ENCODE measurements at regions not wholly inside any gene's neighbourhood (a gene's known extent, or its start where the extent isn't known, plus 50 kb on each side); places are given as distances from the start of the nearest gene placed in this dataset.
A peak's percentile ranks its signal among the peaks of the same experiment; 100 is the strongest.

- H3K4me3 ChIP-seq (ENCODE audit: low read depth, low read length), result no peak overlapping the region
- no peak for TF ChIP-seq CTCF (conservative IDR thresholded peaks at IDR 0.05; ENCODE audit: low read depth, low read length)
- DNase-seq (ENCODE audit: low read depth), result no peak
Observed at GRCh38 chr15:88987591-88987933, 74.4 kb upstream of the MFGE8 start.

- no peak overlapping the region for H3K4me3 ChIP-seq (ENCODE audit: low read depth, low read length)
- TF ChIP-seq CTCF (conservative IDR thresholded peaks at IDR 0.05; ENCODE audit: low read depth, low read length), result no peak
- DNase-seq (ENCODE audit: low read depth), result no peak
Observed at GRCh38 chr15:88987934-88988671, 74.9 kb upstream of the MFGE8 start.

- peak; percentile 39 for DNase-seq (ENCODE audit: low read depth)
Observed at GRCh38 chr15:88989578-88989977, 76.4 kb upstream of the MFGE8 start.

GRCh38 chr15:88990185-88990679 lies 77.1 kb upstream of the MFGE8 start:
- DNase-seq (ENCODE audit: low read depth), result no peak
- no peak for TF ChIP-seq CTCF (conservative IDR thresholded peaks at IDR 0.05; ENCODE audit: low read depth, low read length)
- H3K4me3 ChIP-seq (ENCODE audit: low read depth, low read length), result no peak overlapping the region

More at GRCh38 chr15:88989578-88989977, 76.4 kb upstream of the MFGE8 start:
- no peak for TF ChIP-seq CTCF (conservative IDR thresholded peaks at IDR 0.05; ENCODE audit: low read depth, low read length)
- no peak overlapping the region for H3K4me3 ChIP-seq (ENCODE audit: low read depth, low read length)

GRCh38 chr15:88992216-88992615 lies 79.0 kb upstream of the MFGE8 start:
- TF ChIP-seq CTCF (conservative IDR thresholded peaks at IDR 0.05; ENCODE audit: low read depth, low read length), result no peak
- no peak overlapping the region for H3K4me3 ChIP-seq (ENCODE audit: low read depth, low read length)
- no peak for DNase-seq (ENCODE audit: low read depth)

GRCh38 chr15:88992912-88993376 lies 79.8 kb upstream of the MFGE8 start:
- DNase-seq (ENCODE audit: low read depth), result no peak
- no peak overlapping the region for H3K4me3 ChIP-seq (ENCODE audit: low read depth, low read length)
- TF ChIP-seq CTCF (conservative IDR thresholded peaks at IDR 0.05; ENCODE audit: low read depth, low read length), result no peak

GRCh38 chr15:88993662-88994061 lies 80.5 kb upstream of the MFGE8 start:
- no peak for DNase-seq (ENCODE audit: low read depth)
- H3K4me3 ChIP-seq (ENCODE audit: low read depth, low read length), result no peak overlapping the region
- TF ChIP-seq CTCF (conservative IDR thresholded peaks at IDR 0.05; ENCODE audit: low read depth, low read length), result no peak

All from choroid plexus epithelial cell (primary cell).